Bronchial epithelial cell (primary cell): ENCODE measurements at regions not wholly inside any gene's neighbourhood (a gene's known extent, or its start where the extent isn't known, plus 50 kb on each side); places are given as distances from the start of the nearest gene placed in this dataset.

ENCODE experiments used
- DNase-seq: peaks from one replicate; pipeline ENCODE4 v3.0.0-alpha.2; 2010; ENCODE audit warnings: low read depth
- FAIRE-seq: peaks from 2 replicates; lab custom pipeline; 2011; peaks lifted over from hg19 to GRCh38; lab: Jason Lieb, UNC
- H3K27me3 ChIP-seq: 2 replicates; pipeline ENCODE4 v1.5.1; 2011; ENCODE audit warnings: low read length; ENCODE audit not compliant: control insufficient read depth, insufficient read depth
- H3K36me3 ChIP-seq: 2 replicates; pipeline ENCODE4 v1.5.1; 2011; ENCODE audit warnings: low read length; ENCODE audit not compliant: control insufficient read depth, insufficient read depth
- H3K4me3 ChIP-seq: 2 replicates; pipeline ENCODE4 v1.5.1; 2011; ENCODE audit warnings: mild to moderate bottlenecking, low read depth, low read length, control low read depth
- CTCF ChIP-seq: IDR thresholded peaks from 2 replicates; pipeline ENCODE4 v1.5.1; 2011; ENCODE audit warnings: mild to moderate bottlenecking, moderate library complexity, low read length, control low read depth, inconsistent platforms; ENCODE audit not compliant: insufficient read depth, severe bottlenecking

GRCh38 chr4:66235876-66236275, 565.6 kb upstream of the EPHA5 start:
- FAIRE-seq, result no peak

DNA sequence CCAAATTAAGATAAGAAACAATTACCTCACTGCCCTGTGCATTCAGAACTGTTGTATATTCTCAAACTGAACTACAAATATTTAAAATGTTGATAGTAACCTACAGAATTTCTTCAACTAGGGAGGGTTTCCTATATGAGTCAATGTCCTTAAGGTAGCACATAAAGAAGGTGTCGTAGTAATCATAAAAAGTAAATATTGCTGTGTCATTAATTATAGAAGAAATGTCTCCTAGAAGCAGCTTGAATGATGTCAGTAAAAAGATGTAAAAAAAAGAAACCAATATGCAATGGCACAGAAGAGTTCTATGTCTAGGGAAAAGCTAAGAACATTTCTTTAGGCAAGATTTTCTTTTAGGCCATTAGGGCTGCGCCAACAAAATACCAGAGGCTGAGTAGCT, 559.6 kb upstream of the EPHA5 start:
- H3K27me3 ChIP-seq, result no peaks in the 10 kb centered on the region
- FAIRE-seq (no peak), DNase-seq (no peak)
- no peak overlapping the region for H3K4me3 ChIP-seq
- TF ChIP-seq CTCF, result no peak
- no peaks in the 10 kb centered on the region for H3K36me3 ChIP-seq

More at GRCh38 chr4:66235876-66236275, 565.6 kb upstream of the EPHA5 start:
- Histone ChIP-seq H3K36me3 (no peaks in the 10 kb centered on the region), H3K4me3 (no peak overlapping the region), H3K27me3 (no peaks in the 10 kb centered on the region)
- TF ChIP-seq CTCF, result no peak
- no peak for DNase-seq

DNA sequence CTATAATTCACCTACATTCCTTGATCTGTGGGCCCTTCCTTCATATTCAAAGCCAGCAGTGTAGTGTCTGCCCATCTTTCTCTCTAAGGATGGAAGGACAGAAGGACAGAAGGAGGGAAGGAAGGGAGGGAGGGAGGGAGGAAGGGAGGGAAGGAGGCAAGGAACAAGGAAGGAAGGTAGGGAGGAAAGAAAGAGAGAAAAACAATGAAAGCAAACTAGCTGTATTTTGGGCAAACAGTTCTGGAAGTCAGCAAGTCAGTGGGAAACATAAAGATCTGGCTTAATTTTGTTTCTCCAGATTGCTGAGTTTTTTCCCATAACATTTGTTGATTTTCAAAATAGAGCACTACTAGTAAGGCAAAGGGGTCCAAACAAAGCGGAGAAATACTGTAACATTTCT, 555.2 kb upstream of the EPHA5 start:
- H3K4me3 ChIP-seq, result no peak overlapping the region
- no peak for FAIRE-seq
- H3K27me3 ChIP-seq, result no peaks in the 10 kb centered on the region
- no peak for DNase-seq
- TF ChIP-seq CTCF, result no peak
- no peaks in the 10 kb centered on the region for H3K36me3 ChIP-seq

GRCh38 chr4:66223068-66223703, 552.9 kb upstream of the EPHA5 start:
- DNase-seq, result no peak
- TF ChIP-seq CTCF, result no peak
- H3K36me3 ChIP-seq, result no peaks in the 10 kb centered on the region
- peak; percentile 7 for FAIRE-seq
- no peak overlapping the region for H3K4me3 ChIP-seq
- H3K27me3 ChIP-seq, result no peaks in the 10 kb centered on the region

DNA sequence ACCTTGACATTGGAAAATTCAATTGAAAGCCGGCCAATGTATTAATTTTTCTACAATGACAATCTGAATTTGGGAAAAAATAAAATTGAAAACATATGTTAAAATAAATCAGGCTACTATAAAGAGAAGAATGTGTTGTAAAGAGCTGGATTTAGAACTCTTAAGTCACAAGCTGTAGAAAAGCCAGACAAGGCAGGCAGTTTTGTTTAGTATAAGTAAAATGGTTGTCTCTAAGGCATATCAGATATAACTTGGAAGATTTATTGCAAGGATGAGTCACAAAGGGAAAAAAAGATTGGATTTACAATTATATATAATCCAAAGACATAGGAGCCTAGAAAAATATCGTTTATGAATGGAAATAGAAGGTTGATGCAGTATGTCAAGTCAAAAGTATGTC, 549.1 kb upstream of the EPHA5 start:
- H3K4me3 ChIP-seq, result no peak overlapping the region
- H3K36me3 ChIP-seq, result no peaks in the 10 kb centered on the region
- H3K27me3 ChIP-seq, result no peaks in the 10 kb centered on the region
- no peak for FAIRE-seq
- no peak for TF ChIP-seq CTCF
- no peak for DNase-seq

- H3K4me3 ChIP-seq, result no peak overlapping the region
- no peak for TF ChIP-seq CTCF
- no peaks in the 10 kb centered on the region for H3K36me3 ChIP-seq
- H3K27me3 ChIP-seq, result no peaks in the 10 kb centered on the region
- DNase-seq (peak; percentile 56), FAIRE-seq (no peak)
Observed at GRCh38 chr4:66216252-66216651, 546.0 kb upstream of the EPHA5 start.
